HUES48 (cell line): ENCODE measurements at regions not wholly inside any gene's neighbourhood (a gene's known extent, or its start where the extent isn't known, plus 50 kb on each side); places are given as distances from the start of the nearest gene placed in this dataset.
"Not testable (repeated sequence)": the region's sequence is repeated elsewhere in the genome, so short reads cannot be mapped to it uniquely, and the experiment has no call there.

Source experiments
- H3K27ac ChIP-seq: one replicate; pipeline ENCODE4 v1.7.0; 2013; ENCODE audit warnings: low read depth, low read length, inconsistent platforms
- H3K27me3 ChIP-seq: 2 replicates; pipeline ENCODE4 v1.6.1; 2013; ENCODE audit warnings: mild to moderate bottlenecking, low read length; ENCODE audit not compliant: control insufficient read depth, insufficient read depth
- H3K36me3 ChIP-seq: 2 replicates; pipeline ENCODE4 v1.6.1; 2013; ENCODE audit warnings: low read length; ENCODE audit not compliant: control insufficient read depth, insufficient read depth
- H3K4me1 ChIP-seq: 2 replicates; pipeline ENCODE4 v1.6.1; 2013; ENCODE audit warnings: mild to moderate bottlenecking, low read length; ENCODE audit not compliant: control insufficient read depth, insufficient read depth
- H3K4me3 ChIP-seq: 2 replicates; pipeline ENCODE4 v1.5.1; 2013; ENCODE audit warnings: mild to moderate bottlenecking, low read depth, low read length
- H3K9ac ChIP-seq: 2 replicates; pipeline ENCODE4 v1.6.1; 2013; ENCODE audit warnings: mild to moderate bottlenecking, low read depth, low read length, moderate library complexity
- H3K9me3 ChIP-seq: 2 replicates; pipeline ENCODE4 v1.6.1; 2013; ENCODE audit warnings: low read length; ENCODE audit not compliant: control insufficient read depth, insufficient read depth

DNA sequence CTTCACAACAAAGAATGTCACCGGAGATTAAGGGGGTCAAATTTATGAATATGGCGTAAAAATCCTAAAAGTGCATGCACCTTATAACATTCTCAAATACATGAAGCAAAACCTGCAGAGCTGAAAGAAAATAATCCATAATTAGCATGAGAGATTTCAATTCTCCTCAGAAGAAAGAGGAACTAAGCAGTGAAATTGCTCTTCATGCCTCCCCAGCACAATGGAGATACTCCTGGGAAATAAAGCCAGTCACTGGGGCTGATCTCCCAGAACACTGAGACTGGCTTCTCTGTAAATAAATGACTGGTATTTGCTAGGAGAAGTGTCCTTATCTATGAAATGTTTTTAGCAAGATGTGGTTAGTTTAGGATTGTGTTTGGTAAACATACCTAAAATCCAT is 68.1 kb downstream of the GOLGA6L6 start:
- H3K27me3 ChIP-seq, H3K4me1 ChIP-seq, H3K9me3 ChIP-seq, H3K9ac ChIP-seq, H3K27ac ChIP-seq, H3K36me3 ChIP-seq, H3K4me3 ChIP-seq: not testable (repeated sequence)

DNA sequence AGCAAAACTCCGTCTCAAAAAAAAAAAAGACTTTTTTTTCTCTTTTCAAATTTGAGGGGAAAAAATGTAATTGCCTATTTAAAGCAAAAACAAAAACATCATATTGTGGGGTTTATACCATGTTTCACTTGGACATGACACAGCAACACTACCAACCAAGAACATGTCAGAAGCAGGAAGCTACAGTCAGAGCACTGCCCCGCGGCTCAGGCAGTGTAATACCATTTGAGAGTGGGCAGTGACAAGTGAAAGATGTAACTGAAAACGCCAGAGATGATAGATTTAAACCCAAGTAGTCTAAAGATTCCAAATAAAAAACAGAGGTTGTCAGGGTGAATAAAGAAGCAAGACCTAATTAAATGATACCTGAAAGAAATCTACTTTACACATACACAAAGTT is 68.6 kb downstream of the GOLGA6L6 start:
- not testable (repeated sequence) for H3K4me3 ChIP-seq, H3K27me3 ChIP-seq, H3K36me3 ChIP-seq

DNA sequence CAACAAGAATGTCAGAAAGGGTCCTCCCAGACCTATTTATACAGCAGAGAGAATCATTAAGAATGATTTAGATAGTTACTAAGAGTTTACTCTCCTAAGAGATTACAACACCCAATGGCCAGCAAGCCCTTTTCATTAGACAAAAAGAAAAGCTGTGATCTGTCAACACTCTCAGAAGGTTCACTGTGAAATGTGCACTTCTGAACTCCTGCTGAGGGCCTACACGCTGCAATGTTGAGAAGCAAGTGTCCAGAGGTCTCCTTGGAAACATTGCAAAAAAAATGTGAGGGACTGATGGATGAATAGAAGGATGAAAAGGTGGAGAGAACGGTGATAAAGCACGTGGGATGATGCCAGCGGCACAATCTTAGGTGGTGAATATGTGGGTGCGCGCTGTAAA is 70.8 kb downstream of the GOLGA6L6 start:
- H3K4me3 ChIP-seq, H3K4me1 ChIP-seq, H3K36me3 ChIP-seq, H3K9ac ChIP-seq, H3K9me3 ChIP-seq, H3K27ac ChIP-seq, H3K27me3 ChIP-seq: not testable (repeated sequence)

More for the DNA sequence above, 68.6 kb downstream of the GOLGA6L6 start:
- H3K4me1 ChIP-seq, H3K9ac ChIP-seq, H3K9me3 ChIP-seq, H3K27ac ChIP-seq: not testable (repeated sequence)

DNA sequence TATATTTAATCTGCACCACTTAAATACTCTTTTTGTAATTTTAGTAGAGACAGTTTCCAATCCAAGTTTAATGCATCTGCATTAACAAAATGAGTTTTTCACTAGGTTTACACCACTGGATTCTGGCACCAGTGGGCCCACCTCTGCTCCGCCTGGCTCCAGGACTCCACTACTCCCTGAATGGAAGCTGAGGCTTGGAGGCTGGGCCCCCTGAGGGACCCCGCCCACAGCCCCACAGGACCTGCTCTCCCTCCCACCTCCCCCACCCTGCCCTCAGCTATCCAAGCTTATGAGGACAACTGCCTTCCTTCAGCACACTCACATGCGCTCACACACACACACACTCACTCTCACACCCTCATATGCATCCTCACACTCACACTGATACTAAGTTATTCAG is 100.5 kb downstream of the GOLGA6L6 start:
- H3K36me3 ChIP-seq, H3K9me3 ChIP-seq, H3K9ac ChIP-seq, H3K27ac ChIP-seq, H3K27me3 ChIP-seq, H3K4me3 ChIP-seq, H3K4me1 ChIP-seq: not testable (repeated sequence)

DNA sequence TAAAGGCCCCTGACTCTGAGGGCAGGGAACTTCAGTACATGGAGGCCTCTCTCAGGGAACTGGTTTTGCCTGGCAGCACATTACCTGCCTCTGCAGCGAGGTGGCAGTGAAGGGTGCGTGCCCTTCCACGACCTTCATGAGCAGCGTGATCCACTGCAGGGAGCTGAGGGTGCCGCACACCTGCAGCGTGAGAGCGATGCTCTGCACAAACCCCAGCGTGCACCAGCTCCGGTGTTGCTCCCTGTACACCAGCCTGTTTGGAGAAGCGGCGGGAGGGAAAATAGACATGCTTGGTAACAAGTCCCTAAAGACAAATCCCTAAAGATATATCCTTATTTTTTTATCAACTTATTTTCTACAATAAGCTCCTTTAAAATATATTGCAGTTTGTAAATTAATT is 101.2 kb downstream of the GOLGA6L6 start:
- H3K36me3 ChIP-seq, H3K4me1 ChIP-seq, H3K27ac ChIP-seq, H3K4me3 ChIP-seq, H3K9ac ChIP-seq, H3K9me3 ChIP-seq, H3K27me3 ChIP-seq: not testable (repeated sequence)

DNA sequence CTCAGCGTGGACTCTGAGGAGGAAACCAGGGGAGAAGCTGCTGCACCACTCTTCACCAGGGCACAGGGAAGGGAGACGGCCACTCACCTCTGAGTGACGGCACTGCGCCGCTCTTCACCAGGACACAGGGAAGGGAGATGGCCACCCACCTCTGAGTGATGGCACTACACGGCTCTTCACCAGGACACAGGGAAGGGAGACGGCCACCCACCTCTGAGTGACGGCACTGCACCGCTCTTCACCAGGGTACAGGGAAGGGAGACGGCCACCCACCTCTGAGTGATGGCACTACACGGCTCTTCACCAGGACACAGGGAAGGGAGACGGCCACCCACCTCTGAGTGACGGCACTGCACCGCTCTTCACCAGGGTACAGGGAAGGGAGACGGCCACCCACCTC is 102.5 kb downstream of the GOLGA6L6 start:
- not testable (repeated sequence) for H3K27ac ChIP-seq, H3K4me1 ChIP-seq, H3K36me3 ChIP-seq, H3K9ac ChIP-seq, H3K4me3 ChIP-seq, H3K27me3 ChIP-seq, H3K9me3 ChIP-seq

DNA sequence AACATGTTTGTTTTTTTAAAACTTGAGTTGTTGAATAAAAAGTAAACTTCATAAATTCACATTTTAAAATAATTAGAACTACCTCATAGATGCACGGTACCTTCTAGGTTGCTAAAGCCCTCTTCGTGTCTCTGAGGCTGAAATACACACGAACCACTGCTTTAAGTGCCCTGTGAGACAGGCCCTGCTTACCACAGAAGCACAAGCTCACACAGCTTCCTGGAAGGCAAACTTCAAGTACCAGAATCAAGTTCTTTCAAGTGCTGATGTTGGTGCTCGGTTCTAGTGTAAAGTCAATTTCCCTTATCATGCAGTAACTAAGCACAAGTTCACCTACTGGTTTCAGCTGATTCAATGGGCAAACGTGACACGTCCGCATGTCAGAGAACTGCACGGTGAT is 103.3 kb downstream of the GOLGA6L6 start:
- not testable (repeated sequence) for H3K9me3 ChIP-seq, H3K4me3 ChIP-seq, H3K36me3 ChIP-seq, H3K27me3 ChIP-seq, H3K27ac ChIP-seq, H3K9ac ChIP-seq, H3K4me1 ChIP-seq

DNA sequence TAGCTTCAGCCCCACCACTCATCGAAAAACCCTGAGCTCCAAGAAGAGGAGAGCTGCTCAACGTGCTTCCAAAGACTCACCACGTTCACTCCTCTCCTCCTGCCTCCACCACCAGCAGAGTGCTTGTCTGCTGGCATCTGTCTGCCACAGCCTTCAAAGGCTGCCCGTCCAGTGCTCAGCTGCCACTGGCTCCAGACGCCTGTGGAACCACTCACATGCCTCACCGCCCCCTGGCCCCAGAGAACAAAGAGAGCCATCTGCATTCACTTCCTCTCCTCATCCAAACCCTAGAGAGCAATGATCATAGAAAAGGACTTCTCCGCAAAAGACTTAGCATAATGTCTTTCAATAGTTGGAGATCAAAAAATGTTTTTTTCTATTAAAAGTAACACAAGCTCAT is 108.1 kb downstream of the GOLGA6L6 start:
- H3K36me3 ChIP-seq, H3K4me1 ChIP-seq, H3K27me3 ChIP-seq, H3K27ac ChIP-seq, H3K9me3 ChIP-seq, H3K4me3 ChIP-seq, H3K9ac ChIP-seq: not testable (repeated sequence)

DNA sequence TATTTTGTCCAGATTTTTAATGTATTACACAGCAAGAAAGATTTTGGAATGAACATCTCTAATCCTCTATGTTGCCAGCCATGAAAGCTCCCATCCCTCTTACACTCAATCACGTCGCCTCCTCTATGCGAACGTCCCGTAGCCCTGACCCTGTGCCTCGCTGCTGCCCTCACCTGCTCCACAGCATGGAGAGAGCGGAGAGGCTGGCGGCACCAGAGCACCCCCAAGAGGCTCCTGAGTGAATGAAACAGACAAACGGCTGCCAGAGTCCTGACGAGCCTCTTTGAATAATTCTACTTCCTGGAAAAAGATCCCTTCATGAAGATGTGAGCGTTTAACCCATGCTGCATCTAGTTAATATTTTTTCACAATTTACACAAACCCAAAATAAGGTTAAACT is 111.1 kb downstream of the GOLGA6L6 start:
- not testable (repeated sequence) for H3K9me3 ChIP-seq, H3K4me1 ChIP-seq, H3K27me3 ChIP-seq, H3K36me3 ChIP-seq, H3K4me3 ChIP-seq, H3K27ac ChIP-seq, H3K9ac ChIP-seq

DNA sequence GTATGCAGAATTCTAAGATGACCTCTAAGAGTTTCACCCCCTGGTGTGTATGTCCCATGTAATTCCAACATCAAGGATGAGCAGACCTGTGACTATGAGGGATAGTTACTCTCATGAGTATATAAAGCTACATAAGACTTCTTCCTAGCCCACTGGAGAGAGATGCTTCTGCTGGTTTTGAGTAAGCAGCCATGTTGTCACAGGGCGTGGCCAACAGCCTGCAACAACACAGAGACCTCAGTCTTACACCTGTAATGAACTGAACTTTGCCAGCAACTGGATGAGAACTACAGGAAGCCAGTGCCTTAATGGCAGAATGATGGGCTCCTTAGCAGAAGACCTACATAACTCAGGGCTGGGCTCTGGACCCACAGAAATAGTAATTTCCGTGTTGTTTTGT is 120.9 kb downstream of the GOLGA6L6 start:
- not testable (repeated sequence) for H3K36me3 ChIP-seq, H3K27me3 ChIP-seq, H3K27ac ChIP-seq, H3K9ac ChIP-seq, H3K4me1 ChIP-seq, H3K4me3 ChIP-seq
- H3K9me3 ChIP-seq, result peaks cover 58% of the 10 kb centered on the region

DNA sequence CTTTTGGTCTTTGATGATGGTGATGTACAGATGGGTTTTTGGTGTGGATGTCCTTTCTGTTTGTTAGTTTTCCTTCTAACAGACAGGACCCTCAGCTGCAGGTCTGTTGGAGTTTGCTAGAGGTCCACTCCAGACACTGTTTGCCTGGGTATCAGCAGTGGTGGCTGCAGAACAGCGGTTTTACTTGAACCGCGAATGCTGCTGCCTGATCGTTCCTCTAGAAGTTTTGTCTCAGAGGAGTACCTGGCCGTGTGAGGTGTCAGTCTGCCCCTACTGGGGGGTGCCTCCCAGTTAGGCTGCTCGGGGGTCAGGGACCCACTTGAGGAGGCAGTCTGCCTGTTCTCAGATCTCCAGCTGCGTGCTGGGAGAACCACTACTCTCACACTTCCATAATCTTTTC is 125.0 kb downstream of the GOLGA6L6 start:
- not testable (repeated sequence) for H3K4me3 ChIP-seq, H3K9ac ChIP-seq, H3K27ac ChIP-seq, H3K4me1 ChIP-seq, H3K36me3 ChIP-seq, H3K27me3 ChIP-seq
- peaks cover 50% of the 10 kb centered on the region for H3K9me3 ChIP-seq

DNA sequence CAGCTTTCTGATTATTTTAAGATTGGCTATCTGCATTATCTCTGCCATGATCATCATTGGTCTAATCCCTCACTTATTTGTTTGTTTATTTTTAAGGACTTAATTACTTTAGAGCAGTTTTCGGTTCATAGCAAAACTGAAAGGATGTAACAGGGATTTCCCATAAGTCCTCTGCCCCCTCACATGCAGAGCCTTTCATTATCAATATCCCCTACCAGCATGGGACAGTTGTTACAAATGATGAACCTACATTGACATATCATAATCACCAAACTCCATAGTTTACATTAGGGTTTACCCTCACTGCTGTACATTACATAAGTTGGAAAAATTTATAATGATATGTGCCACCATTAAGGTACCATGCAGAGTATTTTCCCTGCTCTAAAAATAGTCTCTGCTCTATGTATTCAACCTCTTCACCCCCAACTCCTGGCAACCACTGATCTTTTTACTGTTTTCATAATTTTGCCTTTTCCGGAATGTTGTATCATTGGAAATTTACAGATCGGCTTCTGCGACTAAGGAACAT is 131.9 kb downstream of the GOLGA6L6 start:
- not testable (repeated sequence) for H3K4me1 ChIP-seq, H3K27ac ChIP-seq, H3K4me3 ChIP-seq, H3K36me3 ChIP-seq, H3K27me3 ChIP-seq, H3K9ac ChIP-seq
- peaks cover 58% of the 10 kb centered on the region for H3K9me3 ChIP-seq
